GM21381 (cell line): ENCODE measurements at regions not wholly inside any gene's neighbourhood (a gene's known extent, or its start where the extent isn't known, plus 50 kb on each side); places are given as distances from the start of the nearest gene placed in this dataset.
"Not testable (repeated sequence)": the region's sequence is repeated elsewhere in the genome, so short reads cannot be mapped to it uniquely, and the experiment has no call there.

Experiments used
- ATAC-seq: cut with Tn5 transposase; IDR thresholded peaks from one replicate; pipeline ENCODE4 v1.9.1; 2021; ENCODE audit warnings: mild to moderate bottlenecking, moderate library complexity; ENCODE audit not compliant: unreplicated experiment

- ATAC-seq = no peak
These were observed 233.4 kb upstream of the SETMAR start for GRCh38 chr3:4069796-4070195.

GRCh38 chr3:4071481-4072184, 231.5 kb upstream of the SETMAR start:
- ATAC-seq = no peak

- ATAC-seq = not testable (repeated sequence)
These were observed 225.9 kb upstream of the SETMAR start for GRCh38 chr3:4077278-4077677.

GRCh38 chr3:4077950-4078349, 225.2 kb upstream of the SETMAR start:
- ATAC-seq = no peak

- ATAC-seq = peak; percentile 57
These were observed 224.3 kb upstream of the SETMAR start for GRCh38 chr3:4078903-4079302.

- ATAC-seq = no peak
These were observed 223.6 kb upstream of the SETMAR start for GRCh38 chr3:4079339-4080195.

GRCh38 chr3:4083225-4084015, 219.7 kb upstream of the SETMAR start:
- ATAC-seq = no peak

GRCh38 chr3:4084271-4084670, 218.9 kb upstream of the SETMAR start:
- no peak for ATAC-seq

GRCh38 chr3:4086662-4087061, 216.5 kb upstream of the SETMAR start:
- not testable (repeated sequence) for ATAC-seq

GRCh38 chr3:4091786-4092185, 211.4 kb upstream of the SETMAR start:
- ATAC-seq = no peak

GRCh38 chr3:4097801-4098200, 205.4 kb upstream of the SETMAR start:
- ATAC-seq = no peak

- ATAC-seq = no peak
These were observed 203.6 kb upstream of the SETMAR start for GRCh38 chr3:4099607-4100006.

- no peak for ATAC-seq
These were observed 195.7 kb upstream of the SETMAR start for GRCh38 chr3:4107430-4107829.

- no peak for ATAC-seq
These were observed 189.2 kb upstream of the SETMAR start for GRCh38 chr3:4113811-4114522.

- no peak for ATAC-seq
These were observed 184.1 kb upstream of the SETMAR start for GRCh38 chr3:4119119-4119518.

GRCh38 chr3:4125576-4125975, 177.6 kb upstream of the SETMAR start:
- no peak for ATAC-seq

- ATAC-seq = no peak
These were observed 164.9 kb upstream of the SETMAR start for GRCh38 chr3:4138150-4138785.

GRCh38 chr3:4138786-4139431, 164.3 kb upstream of the SETMAR start:
- no peak for ATAC-seq

GRCh38 chr3:4139462-4140140, 163.6 kb upstream of the SETMAR start:
- no peak for ATAC-seq
